Stimulated activated CD8-positive, alpha-beta memory T cell treated with anti-CD3 and anti-CD28 coated beads, Interleukin-2, amount 100 ng/mL, for 1 hour (primary cell): ENCODE measurements at regions not wholly inside any gene's neighbourhood (a gene's known extent, or its start where the extent isn't known, plus 50 kb on each side); places are given as distances from the start of the nearest gene placed in this dataset.

Experiments
- DNase-seq, 2 donors: peaks; one replicate each; pipeline ENCODE4 v3.0.0-alpha.2; 2020; ENCODE audit warnings: low read depth in 2 of 2

DNA sequence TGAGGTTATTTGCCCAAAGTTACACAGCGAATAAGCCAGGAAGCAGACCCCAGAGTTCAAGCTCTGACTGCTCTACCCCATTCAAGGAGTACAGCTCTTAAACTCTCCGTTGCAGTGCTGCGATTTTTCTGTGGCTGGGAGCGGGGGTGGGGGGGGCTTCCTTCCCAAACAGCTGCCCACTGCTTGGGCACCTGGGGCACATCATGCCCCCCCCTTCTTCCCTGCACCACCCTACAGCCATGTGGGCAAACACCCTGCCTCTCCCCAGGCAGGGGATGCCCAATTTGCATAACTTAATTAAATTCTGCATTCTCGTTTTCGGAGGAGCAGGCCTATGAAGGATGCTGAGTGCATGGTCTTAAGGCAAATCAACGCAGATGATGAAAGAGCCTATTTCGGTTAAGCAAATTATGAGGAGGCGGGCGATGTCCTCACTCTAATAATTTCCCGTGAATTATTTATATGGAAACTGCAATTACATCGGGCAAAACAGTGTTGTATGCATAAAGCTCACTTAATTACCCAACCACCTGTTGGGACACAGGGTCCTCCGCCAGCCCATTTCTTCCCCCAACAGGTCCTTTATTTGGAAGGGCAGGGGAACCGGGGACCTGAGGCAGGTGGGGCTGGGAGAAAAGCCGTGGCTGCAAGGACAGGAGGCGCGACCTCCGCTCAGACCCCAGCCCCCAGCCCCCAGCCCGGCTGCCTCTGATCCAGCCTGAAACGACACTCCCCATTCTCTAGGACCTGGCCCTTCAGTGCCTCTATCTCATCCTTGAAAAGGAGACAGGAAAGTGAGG lies 610.5 kb downstream of the BUD13 start:
- DNase-seq = no peak

DNA sequence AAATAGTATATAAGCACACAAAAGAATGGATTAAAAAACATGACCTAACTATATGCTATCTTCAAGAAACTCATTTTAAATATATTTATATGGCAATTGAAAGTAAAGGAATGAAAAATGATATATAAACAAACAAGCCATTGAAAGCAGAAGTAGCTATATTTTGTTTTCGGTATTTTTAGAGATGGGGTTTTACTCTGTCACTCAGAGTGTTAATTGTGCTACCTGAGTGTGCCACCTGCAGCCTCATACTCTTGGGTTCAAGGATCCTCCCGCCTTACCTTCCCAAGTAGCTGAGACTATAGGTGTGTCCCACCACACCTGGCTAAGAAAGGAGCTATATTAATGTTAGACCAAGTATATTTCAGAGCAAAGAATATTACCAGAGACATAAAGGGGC lies 624.1 kb downstream of the BUD13 start:
- no peak for DNase-seq

DNA sequence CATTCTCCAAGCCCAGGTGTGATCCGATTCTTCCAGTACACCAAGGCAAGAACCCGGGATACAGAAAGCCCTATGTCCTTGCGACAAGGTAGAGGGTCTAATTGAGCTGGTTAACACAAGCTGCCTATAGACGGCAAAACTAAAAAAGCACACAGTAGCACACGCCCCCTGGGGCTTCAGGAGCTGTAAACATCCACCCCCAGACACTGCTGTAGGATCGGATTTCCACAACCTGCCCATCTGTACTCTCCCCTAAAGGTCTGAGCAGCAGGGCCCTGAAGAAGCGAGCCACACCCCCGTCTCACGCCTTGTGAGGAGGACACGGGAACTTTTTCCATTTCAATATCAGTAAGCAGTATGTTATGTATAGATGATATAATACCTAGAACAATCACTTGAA lies 624.7 kb downstream of the BUD13 start:
- no peak for DNase-seq

DNA sequence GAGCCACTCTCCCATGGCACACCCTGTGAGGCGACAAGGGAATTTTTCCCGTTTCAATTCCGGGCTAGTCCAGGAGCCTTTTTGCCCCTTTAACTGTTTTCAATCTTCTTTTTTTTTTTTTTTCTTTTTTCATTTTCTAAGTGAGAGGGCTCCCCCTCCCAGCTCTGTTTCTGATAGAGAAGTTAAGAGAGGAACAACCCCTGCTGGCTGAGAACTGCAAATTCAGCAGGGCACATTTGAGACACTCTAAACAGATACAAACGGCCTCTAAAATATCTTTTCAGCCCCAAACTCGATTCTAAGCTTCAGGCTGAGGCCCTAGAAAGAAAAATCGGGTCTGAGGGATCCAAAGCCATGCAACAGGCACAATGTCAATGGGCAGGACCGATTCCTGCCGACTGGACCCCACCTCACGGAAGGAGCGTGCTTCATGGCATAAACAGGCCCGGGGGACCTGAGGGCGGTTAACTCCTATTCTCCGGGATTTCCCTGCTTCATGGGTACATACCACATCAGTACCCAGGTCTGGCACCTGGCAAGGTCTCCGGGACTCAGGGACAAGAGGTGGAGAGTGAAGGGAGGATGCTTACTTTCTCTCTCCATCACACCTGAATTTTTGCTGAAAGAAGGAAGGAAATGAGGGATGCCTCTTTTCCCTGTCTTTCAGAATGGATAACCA lies 627.5 kb downstream of the BUD13 start:
- no peak for DNase-seq

DNA sequence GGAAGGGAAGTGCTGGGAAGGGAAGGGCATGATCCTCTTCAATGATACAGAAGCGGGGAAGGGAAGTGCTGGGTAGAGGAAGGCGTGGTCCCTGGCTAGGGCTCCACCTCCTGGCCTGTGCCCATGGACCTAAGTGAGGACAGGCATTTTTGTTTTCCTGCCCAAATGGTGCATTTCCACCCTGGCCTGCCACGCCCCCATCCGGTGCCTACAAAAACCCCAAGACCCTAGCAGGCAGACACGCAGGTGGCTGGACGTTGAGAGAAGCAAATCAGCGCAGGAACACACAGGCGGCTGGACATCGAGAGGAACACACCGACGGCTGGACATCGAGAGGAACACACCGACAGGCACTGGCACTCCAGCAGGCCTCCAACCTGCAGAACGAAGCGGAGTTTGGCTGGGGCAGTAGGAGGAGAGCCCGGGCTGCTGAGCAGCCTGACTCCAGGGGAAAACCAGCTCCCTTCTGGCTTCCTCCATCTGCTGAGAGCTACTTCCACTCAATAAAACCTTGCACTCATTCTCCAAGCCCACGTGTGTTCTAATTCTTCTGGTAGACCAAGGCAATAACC lies 628.3 kb downstream of the BUD13 start:
- DNase-seq = no peak

DNA sequence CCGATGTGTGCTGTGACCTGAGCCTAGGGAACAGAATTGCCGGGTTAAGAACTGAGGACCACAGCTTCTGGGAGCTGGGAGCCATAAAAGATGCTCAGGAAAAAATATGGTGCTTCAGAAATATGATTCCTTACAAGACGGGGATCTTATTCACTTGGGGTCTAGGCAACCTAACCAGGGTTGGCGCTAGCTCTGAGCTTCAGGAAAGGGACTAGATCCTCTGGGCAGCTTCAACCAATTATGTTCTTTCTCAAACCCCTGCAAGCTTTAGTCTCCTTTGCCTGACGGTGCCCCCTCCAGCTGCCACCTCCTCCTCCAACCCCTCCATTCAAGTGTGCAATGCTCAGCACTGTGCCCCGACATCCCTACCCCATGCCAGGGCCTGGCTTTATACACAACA lies 634.1 kb upstream of the CADM1 start:
- no peak for DNase-seq

DNA sequence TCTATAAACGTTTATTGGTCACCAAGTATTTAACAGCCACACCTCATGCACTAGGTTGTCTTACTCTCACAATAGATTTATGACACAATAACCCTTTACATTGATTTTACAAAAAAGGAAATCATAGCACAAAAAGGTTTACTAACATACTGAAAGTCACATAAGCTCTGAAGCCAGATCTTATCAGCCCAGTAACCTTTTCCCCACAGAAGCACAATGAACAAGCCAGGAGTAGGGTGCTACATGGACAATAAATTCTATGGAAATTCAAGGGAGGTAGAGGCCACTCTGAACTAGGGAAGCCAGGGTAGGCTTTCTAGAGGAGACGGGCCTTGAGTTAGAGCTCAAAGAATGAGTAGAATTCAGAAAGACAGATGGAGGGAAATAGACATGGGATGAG lies 633.5 kb upstream of the CADM1 start:
- no peak for DNase-seq

DNA sequence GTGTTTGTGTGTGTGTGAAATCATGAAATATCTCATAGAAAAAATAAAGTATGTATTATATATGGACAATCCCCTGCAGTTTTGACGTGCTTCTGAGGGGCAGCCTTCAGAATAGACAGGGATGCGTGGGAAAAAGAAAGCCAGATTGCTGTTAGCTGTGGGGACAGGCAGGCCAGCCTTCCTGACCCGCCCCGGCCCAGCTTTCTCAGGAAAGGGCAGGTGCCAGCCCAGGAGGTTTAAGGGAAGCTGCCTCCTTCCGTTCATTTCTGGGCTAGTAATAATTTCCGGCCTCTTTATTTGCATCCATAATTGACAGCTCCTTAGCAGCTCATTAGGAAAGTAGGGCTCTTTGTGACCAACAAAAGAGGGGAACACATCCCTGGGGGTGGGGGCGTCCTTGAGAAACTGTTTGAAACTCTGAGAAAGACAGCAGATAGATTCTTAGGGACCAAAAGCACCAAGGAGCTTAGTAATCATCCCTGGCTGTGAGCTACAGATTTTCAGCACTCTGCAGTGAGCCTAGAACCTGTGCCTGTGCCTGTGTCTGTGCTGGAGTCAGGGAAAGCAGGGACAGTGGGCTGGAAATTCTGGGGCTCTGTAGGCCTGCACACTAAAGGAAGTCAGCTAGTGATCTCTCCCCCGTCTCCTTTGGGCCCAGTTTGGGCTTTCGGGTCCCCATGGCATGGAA lies 632.9 kb upstream of the CADM1 start:
- DNase-seq = no peak

DNA sequence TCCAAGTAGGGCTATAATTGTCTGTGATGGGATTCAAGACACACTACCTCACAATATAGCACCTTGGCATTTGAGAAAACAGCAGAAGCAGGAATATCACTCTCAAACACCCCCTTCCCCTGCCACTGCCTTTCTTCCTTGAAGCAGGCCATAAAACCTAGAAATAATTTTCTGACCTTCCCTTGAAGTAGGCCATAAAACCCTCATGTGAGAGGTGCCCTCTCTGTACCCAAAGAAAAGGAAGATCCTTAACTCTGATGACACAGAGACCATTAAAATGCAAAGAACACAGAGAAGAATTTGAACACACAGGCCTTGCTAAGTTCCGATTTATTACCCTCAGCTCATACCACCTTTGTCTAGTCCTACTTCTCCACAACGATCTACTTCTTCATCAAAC lies 631.7 kb upstream of the CADM1 start:
- DNase-seq = no peak

DNA sequence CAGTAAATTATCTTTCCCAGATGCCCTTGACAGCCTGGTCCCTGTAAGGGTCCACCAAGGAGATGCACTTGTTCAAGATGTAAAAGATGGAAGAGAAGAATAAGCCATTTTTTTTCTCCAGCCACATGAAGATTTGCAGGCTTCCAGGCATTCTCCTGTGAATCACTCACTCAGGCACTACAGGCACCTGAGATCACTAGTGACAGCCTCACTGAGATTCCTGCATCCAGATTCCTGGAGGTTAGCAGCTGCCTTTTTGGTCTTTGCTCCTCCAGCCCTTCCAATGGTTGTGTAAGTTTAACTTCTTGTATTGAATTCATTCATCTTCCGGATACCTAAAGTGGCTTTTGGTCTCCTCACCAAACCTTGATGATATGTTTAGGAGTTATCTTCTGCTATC lies 630.2 kb upstream of the CADM1 start:
- no peak for DNase-seq

DNA sequence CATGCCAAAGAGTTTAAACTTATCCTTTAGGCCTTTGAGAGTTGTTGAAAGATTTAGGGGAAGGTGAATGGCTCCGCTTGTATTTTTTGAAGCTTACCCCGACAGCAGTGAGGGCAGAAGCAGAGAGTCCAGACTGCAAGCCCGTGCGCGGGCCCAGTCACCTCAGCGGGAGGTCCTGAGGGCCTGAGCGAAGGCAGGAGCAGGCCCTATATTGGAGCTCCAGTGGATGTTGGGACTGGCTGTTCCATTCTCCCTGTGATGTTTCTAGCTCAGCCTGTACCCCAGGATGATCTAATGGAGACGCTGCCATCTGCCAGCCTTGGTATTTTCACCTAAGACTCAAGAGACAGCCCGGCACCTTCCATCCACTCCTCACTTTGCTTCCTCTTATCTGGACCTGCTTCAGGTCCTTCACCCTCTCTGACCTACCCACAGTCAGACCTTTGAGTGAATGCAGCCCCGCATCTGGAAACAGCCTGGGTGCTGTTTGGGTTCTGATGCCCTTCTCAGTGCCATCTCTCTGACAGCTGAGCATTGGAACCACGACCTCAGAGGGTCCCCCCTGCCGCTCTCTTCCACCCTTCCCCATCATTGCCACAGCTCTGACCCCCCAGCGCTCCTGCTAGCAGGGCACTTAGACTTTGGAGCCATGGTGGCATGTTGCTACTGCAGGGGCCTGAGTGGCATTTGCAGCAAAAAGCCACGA lies 628.2 kb upstream of the CADM1 start:
- no peak for DNase-seq

DNA sequence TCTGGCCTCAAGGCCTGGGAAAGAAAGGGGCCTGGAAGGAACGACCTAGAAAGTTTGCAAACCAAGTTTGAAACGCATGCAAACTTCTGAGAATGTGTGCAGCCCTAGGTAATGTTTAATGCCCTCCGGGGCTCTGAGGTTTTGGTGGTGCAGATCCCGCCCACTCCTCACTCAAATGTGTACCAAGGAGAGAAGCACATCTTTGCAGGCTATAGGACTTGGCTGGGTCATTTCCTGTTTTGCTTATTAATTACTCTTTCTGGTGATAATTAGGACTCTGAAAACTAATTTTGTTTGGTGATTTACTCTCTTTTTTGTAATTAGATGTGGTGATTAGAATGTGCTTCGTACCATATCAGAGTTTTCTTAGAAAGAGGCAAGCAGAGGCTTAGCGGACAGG lies 625.9 kb upstream of the CADM1 start:
- no peak for DNase-seq

DNA sequence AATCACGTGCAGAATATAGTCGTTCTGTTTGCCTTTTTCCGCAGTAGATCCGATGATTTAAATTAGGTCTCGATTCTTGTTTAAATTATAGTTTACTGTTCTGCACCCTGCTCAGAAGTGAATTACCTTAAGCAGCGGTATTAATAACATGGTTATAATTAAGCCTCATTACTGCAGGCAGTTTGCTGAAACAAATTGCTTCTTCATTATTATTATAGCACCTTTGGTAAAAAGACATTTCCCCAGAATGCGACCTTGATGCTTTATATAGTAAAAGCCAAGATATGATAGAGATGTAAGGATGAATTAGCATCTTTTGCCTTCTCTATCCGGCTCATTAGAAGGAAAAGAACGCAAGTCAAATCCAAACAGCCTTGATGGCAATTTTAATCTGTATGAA lies 625.2 kb upstream of the CADM1 start:
- DNase-seq = no peak

DNA sequence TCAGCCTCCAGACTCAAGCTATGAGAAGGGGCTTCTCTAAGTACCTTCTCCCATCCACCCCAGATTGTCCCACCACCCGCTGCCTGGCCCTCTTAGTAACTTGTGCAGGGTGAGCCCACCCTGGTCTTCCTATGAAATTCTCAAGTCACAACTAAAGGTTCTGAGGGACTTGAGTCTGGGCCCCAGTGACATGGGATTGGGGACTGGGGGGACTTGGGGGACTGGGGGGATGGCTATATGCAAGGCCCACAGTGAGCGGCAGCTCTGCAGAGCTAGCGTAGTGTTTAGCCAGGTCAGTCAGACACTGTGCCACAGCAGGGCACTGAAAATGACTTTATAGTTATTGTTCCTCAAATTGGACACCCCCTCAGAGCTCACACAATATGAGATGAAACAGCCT lies 622.3 kb upstream of the CADM1 start:
- DNase-seq = no peak

DNA sequence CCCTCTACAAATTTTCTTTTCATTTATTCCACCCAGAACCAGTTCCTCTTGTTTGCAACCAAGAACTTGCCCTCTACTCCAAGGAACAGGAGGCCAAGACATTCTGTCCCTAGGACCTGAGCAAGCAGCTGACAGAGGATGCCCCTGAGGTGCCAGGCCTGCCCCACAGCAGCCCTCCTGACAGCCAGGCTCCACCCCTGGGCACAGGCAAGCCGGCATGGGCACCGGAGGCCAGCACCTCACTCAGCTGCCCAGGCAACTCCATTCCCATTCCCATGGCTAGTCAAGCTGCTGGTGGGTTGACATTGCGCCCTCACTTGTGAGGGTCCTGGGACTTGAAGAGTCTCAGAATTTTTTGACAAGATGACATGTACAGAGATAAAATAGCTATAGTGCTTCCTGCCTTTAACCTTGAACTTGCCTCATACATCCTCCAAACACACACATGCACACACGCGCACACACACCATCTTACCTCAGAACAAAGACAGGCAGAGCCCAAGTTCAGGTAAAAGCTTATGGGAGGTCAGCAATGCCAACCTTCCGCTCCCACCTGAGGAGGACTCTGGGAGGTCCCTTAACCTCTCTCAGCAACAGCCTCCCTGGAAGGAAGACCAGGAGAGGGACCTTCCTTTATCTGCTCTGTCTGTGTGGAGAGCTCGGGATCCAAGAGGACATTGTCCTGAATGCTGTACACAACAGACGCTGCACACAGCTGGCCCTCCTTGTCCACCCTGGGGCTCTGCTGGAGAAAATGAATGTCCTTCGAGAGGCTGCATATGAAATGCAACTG lies 620.9 kb upstream of the CADM1 start:
- no peak for DNase-seq

DNA sequence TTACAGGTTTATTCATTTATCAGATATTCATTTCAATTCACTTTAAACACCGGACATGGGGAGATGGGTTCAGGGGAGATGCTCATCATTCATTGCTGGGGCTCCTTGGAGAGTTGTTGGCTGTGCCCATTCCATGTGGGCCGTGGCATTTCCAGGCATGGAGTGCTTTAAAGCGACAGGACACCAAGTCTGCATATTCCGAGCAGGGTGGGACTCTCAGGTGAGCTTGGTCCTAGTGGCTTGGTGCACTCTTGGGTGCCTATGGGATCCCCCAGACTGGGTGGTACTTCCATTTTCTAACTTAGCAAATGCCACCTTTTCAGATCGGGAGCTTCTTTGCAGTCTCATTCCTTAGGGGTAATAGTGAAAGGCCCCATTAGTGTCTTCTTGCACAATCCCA lies 619.5 kb upstream of the CADM1 start:
- DNase-seq = no peak

DNA sequence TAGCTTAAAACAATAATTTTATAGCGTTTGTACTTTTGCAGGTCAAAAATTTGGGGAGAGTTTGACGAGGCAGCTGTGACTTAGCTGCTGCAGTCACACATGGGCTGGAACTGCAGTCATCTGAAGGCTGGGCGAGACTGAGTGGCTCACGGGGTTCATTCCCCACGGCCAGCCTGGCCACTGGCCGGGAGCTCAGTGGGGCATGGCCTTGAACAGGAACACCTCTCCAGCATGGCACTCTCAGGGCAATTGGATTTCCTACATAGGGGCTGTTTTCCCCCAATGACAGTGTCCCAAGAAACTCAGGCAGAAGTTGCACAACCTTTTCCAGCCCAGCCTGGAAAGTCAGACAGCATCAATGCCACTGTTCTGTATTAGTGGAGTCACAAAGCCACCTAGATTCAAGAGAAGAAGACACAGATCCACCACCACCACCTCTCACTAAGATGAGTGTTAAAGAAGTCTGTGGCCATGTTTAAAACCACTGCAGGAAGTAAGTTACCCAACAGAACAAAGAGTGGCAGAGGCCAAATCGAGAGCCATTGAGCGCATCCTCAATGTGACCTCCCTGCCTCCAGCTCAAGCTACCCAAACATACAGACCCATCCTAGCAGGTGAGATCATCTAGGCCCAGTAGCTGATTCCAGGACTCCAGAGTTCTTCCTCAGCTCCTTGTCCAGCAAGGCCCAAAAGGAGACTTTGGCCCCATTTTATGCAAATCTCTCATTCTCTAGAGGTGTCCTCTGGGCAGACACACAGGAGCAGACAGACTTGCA lies 618.7 kb upstream of the CADM1 start:
- DNase-seq = no peak

DNA sequence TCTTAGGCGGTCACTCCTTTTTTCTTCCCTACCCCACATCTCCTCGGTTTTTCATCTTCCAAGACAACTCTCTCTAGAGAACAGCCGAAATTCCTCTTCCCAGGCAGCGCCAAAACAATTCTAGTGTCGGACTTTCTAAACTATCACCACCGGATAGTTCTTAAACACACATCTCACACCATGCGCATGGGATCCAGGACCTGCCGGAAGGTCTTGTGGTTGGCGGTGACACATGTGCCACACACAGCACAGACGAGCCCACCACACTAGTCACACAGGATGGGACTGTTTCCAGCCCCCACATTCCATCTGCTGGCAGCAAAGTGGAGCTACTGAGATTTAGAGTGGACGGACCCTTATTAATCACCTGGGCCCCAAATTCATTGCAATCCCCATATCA lies 614.9 kb upstream of the CADM1 start:
- no peak for DNase-seq

DNA sequence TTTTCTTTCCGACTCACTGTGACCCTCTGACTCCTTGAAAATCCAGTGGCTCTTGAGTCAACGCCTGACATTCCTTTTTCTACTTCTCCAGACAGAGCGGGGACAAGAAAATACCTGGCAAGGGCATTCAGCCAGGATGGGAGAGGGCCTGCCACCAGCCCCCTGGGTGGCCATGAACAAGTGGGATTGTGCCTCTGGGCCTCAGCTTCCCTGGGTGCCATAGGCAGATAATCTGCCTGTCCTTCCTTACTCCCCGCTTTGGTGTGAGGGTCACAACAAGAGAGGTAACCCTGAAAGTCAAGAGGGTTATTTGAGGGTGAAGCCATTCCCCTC lies 613.9 kb upstream of the CADM1 start:
- DNase-seq = no peak

DNA sequence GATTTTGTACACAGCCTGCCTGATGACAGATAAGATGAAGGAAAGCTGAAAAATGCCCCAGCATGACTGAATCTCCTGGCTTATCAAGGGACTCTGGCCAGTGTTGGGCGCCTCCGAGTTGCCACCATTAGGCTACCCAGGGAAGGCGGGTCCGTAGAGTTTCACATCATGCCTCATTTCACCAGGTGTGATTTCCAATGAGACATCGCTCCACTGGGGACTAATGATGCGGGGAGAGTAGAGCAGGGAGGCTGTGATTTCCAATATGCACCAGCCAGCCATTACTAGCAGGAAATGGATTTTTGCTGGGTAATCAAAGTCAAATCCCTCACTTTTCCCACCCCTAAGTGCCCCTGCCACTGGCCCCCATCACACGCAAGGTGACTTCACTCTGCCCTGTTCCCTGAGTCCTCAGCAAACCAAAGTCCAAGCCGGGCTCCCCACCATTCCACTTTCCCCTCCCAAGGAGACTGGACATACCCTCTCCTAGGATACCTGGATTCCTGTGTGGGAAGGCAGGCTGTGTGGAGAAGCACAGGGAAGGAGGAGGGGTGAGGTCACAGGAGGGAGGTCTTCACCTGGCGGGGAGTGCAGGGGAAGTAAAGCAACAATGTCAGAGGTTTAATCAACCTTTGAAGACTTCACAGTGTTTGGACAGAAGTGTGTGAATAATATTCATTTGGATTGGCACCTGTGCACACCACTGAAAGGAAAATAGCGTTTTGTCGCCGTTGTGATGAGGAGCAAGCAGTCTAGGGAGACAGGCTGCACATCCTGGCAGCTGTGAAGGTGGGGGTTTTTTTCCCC lies 613.3 kb upstream of the CADM1 start:
- DNase-seq = no peak
